H9 (cell line): ENCODE measurements at regions not wholly inside any gene's neighbourhood (a gene's known extent, or its start where the extent isn't known, plus 50 kb on each side); places are given as distances from the start of the nearest gene placed in this dataset.

ENCODE experiments used
- DNase-seq: peaks from one replicate; pipeline ENCODE4 v3.0.0-alpha.2; 2017
- H2AFZ ChIP-seq: one replicate; pipeline ENCODE4 v1.6.1; 2013; ENCODE audit warnings: mild to moderate bottlenecking, low read length, control low read depth, moderate library complexity
- H2AK5ac ChIP-seq: 2 replicates; pipeline ENCODE4 v1.6.1; 2013; ENCODE audit warnings: low read length, control low read depth, mixed read lengths; ENCODE audit not compliant: insufficient read length
- H2BK120ac ChIP-seq: one replicate; pipeline ENCODE4 v1.6.1; 2013; ENCODE audit warnings: low read depth, mild to moderate bottlenecking, low read length, control low read depth, inconsistent platforms; ENCODE audit not compliant: poor library complexity, severe bottlenecking
- H2BK12ac ChIP-seq: 2 replicates; pipeline ENCODE4 v1.6.1; 2013; ENCODE audit warnings: low read length, control low read depth, mixed read lengths, low read depth; ENCODE audit not compliant: insufficient read length
- H2BK15ac ChIP-seq: 2 replicates; pipeline ENCODE4 v1.6.1; 2013; ENCODE audit warnings: low read depth, low read length, control low read depth
- H2BK20ac ChIP-seq: one replicate; pipeline ENCODE4 v1.6.1; 2013; ENCODE audit warnings: low read depth, mild to moderate bottlenecking, low read length, control low read depth, inconsistent platforms; ENCODE audit not compliant: poor library complexity, severe bottlenecking
- H2BK5ac ChIP-seq: 2 replicates; pipeline ENCODE4 v1.6.1; 2013; ENCODE audit warnings: low read length, control low read depth, mixed read lengths; ENCODE audit not compliant: insufficient read length
- H3K14ac ChIP-seq: 2 replicates; pipeline ENCODE4 v1.6.1; 2013; ENCODE audit warnings: low read length, control low read depth; ENCODE audit not compliant: insufficient read depth
- H3K18ac ChIP-seq: 2 replicates; pipeline ENCODE4 v1.6.1; 2013; ENCODE audit warnings: low read depth, mild to moderate bottlenecking, mixed read lengths, low read length, control low read depth; ENCODE audit not compliant: insufficient read length
- H3K23ac ChIP-seq: 2 replicates; pipeline ENCODE4 v1.6.1; 2013; ENCODE audit warnings: low read length, control low read depth, mixed read lengths, low read depth; ENCODE audit not compliant: insufficient read length
- H3K23me2 ChIP-seq: 2 replicates; pipeline ENCODE4 v1.6.1; 2013; ENCODE audit warnings: low read depth, mild to moderate bottlenecking, mixed read lengths, low read length, control low read depth; ENCODE audit not compliant: insufficient read length, poor library complexity, severe bottlenecking
- H3K27ac ChIP-seq: 2 replicates; pipeline ENCODE4 v1.5.1; 2013; ENCODE audit warnings: low read length, control low read depth, mixed read lengths, low read depth; ENCODE audit not compliant: insufficient read length
- H3K27me3 ChIP-seq: 2 replicates; pipeline ENCODE4 v1.6.1; 2013; ENCODE audit warnings: low read length, control low read depth, inconsistent platforms; ENCODE audit not compliant: insufficient read depth
- H3K4ac ChIP-seq: 2 replicates; pipeline ENCODE4 v1.6.1; 2013; ENCODE audit warnings: low read depth, mild to moderate bottlenecking, control low read depth, inconsistent platforms, low read length, moderate library complexity
- H3K4me1 ChIP-seq: 2 replicates; pipeline ENCODE4 v1.6.1; 2013; ENCODE audit warnings: low read length, control low read depth, inconsistent platforms; ENCODE audit not compliant: insufficient read depth
- H3K4me2 ChIP-seq: 2 replicates; pipeline ENCODE4 v1.6.1; 2013; ENCODE audit warnings: low read length, control low read depth, mixed read lengths; ENCODE audit not compliant: insufficient read length, insufficient read depth
- H3K56ac ChIP-seq: 2 replicates; pipeline ENCODE4 v1.6.1; 2013; ENCODE audit warnings: low read depth, mild to moderate bottlenecking, mixed read lengths, low read length, control low read depth; ENCODE audit not compliant: insufficient read length
- H3K79me1 ChIP-seq: 2 replicates; pipeline ENCODE4 v1.6.1; 2013; ENCODE audit warnings: low read depth, mild to moderate bottlenecking, moderate library complexity, low read length, control low read depth, inconsistent platforms; ENCODE audit not compliant: insufficient read depth, poor library complexity, severe bottlenecking
- H3K79me2 ChIP-seq: 2 replicates; pipeline ENCODE4 v1.6.1; 2013; ENCODE audit warnings: low read length, control low read depth, inconsistent platforms; ENCODE audit not compliant: insufficient read depth
- H3K9ac ChIP-seq: 2 replicates; pipeline ENCODE4 v1.6.1; 2013; ENCODE audit warnings: low read length, control low read depth, mixed read lengths; ENCODE audit not compliant: insufficient read length; ENCODE audit errors: extremely low read depth
- H3K9me3 ChIP-seq: one replicate; pipeline ENCODE4 v1.6.1; 2013; ENCODE audit warnings: low read depth, low read length, inconsistent platforms; ENCODE audit not compliant: control insufficient read depth
- H3T11ph ChIP-seq: one replicate; pipeline ENCODE4 v1.6.1; 2013; ENCODE audit warnings: mild to moderate bottlenecking, low read length, control low read depth, inconsistent platforms
- H4K20me1 ChIP-seq: one replicate; pipeline ENCODE4 v1.6.1; 2013; ENCODE audit not compliant: control insufficient read depth, insufficient read length, insufficient read depth
- H4K5ac ChIP-seq: 2 replicates; pipeline ENCODE4 v1.6.1; 2013; ENCODE audit warnings: low read depth, mild to moderate bottlenecking, mixed read lengths, low read length, control low read depth; ENCODE audit not compliant: insufficient read length
- H4K8ac ChIP-seq: replicated peaks from 2 replicates; pipeline ENCODE4 v1.6.1; 2013; ENCODE audit warnings: low read length, control low read depth, mixed read lengths, low read depth; ENCODE audit not compliant: insufficient read length
- H4K91ac ChIP-seq: 2 replicates; pipeline ENCODE4 v1.6.1; 2013; ENCODE audit warnings: low read depth, mild to moderate bottlenecking, moderate library complexity, mixed read lengths, low read length, control low read depth; ENCODE audit not compliant: insufficient read length
- H3K27ac Mint-ChIP-seq, 3 experiments: 2 replicates in 2 of 3; 3 replicates in 1 of 3; pipeline ENCODE4 v1.8.0; 2020 to 2021; ENCODE audit warnings: mixed read lengths in 3 of 3, mild to moderate bottlenecking in 1 of 3, moderate library complexity in 1 of 3
- H3K27me3 Mint-ChIP-seq: 2 replicates; pipeline ENCODE4 v1.8.0; 2021; ENCODE audit warnings: low read depth, mild to moderate bottlenecking, moderate library complexity, mixed read lengths
- H3K36me3 Mint-ChIP-seq, 3 experiments: 2 replicates in 2 of 3; 3 replicates in 1 of 3; pipeline ENCODE4 v1.8.0; 2020 to 2021; ENCODE audit warnings: low read depth in 3 of 3, mixed read lengths in 3 of 3; ENCODE audit not compliant: insufficient read depth in 1 of 3
- H3K4me1 Mint-ChIP-seq, 2 experiments: 2 replicates each; pipeline ENCODE4 v1.8.0; 2020; ENCODE audit warnings: mixed read lengths in 2 of 2
- H3K4me3 Mint-ChIP-seq, 2 experiments: 2 replicates in 1 of 2; 3 replicates in 1 of 2; pipeline ENCODE4 v1.8.0; 2020 to 2021; ENCODE audit warnings: mild to moderate bottlenecking in 2 of 2, mixed read lengths in 2 of 2, moderate library complexity in 1 of 2
- H3K9me3 Mint-ChIP-seq, 2 experiments: 2 replicates in 1 of 2; 3 replicates in 1 of 2; pipeline ENCODE4 v1.8.0; 2020; ENCODE audit warnings: mild to moderate bottlenecking in 2 of 2, mixed read lengths in 2 of 2, moderate library complexity in 1 of 2
- CTCF ChIP-seq: fragments of 200-600 bp; sonication (generic); conservative IDR thresholded peaks from 3 replicates; pipeline ENCODE4 v1.8.0; 2021; ENCODE audit warnings: antibody characterized with exemption, mild to moderate bottlenecking
- WGBS: extraction: QIAGEN DNeasy Blood & Tissue Kit; methylation state at CpG from one replicate; pipeline ENCODE4 v1.1.7; 2013; ENCODE audit warnings: missing lambda C conversion rate, low lambda C conversion rate, mixed read lengths; ENCODE audit not compliant: insufficient read length; ENCODE audit errors: extremely low coverage; 5-methylcytosine and 5-hydroxymethylcytosine counted together

- H3K27me3 ChIP-seq, result no peaks in the 10 kb centered on the region
- Mint-ChIP-seq H3K27ac (peak overlapping the region; percentile 96 to 100 (median 99)), H3K4me3 (peak overlapping the region; percentile 37 to 46; a peak in 4 of 5 replicates), H3K4me1 (peaks cover 76 to 78% of the 10 kb centered on the region in 2 experiments), H3K36me3 (no peaks in the 10 kb centered on the region), H3K27me3 (no peaks in the 10 kb centered on the region), H3K9me3 (no peaks in the 10 kb centered on the region)
- no peaks in the 10 kb centered on the region for H3K9me3 ChIP-seq
- peak overlapping the region; percentile 56 for H3T11ph ChIP-seq
- no peak overlapping the region for H2BK12ac ChIP-seq
- no peaks in the 10 kb centered on the region for H4K20me1 ChIP-seq
- DNase-seq, result no peak
- no peak overlapping the region for H4K8ac ChIP-seq
- H2BK15ac ChIP-seq, result no peak overlapping the region
- WGBS, result no CpG with 5 or more reads among the region's 7 CpGs
- no peak overlapping the region for H4K91ac ChIP-seq
- H3K79me1 ChIP-seq, result no peaks in the 10 kb centered on the region
- H3K79me2 ChIP-seq, result no peaks in the 10 kb centered on the region
- H3K9ac ChIP-seq, result peak overlapping the region; percentile 5
- no peak overlapping the region for H3K4ac ChIP-seq
- H3K27ac ChIP-seq, result peak overlapping the region; percentile 98
- H3K4me1 ChIP-seq, result peaks cover 6% of the 10 kb centered on the region; the same call in 1 of the 2 replicates
- no peak overlapping the region for H3K4me2 ChIP-seq
- no peak for TF ChIP-seq CTCF
- H3K23me2 ChIP-seq, result no peaks in the 10 kb centered on the region
- no peak overlapping the region for H3K14ac ChIP-seq
- H2BK120ac ChIP-seq, result no peak overlapping the region
- H3K18ac ChIP-seq, result peak overlapping the region; percentile 2
- H2BK5ac ChIP-seq, result no peak overlapping the region
- H3K56ac ChIP-seq, result no peak overlapping the region
- H3K23ac ChIP-seq, result no peak overlapping the region
- H4K5ac ChIP-seq, result no peak overlapping the region
- H2AK5ac ChIP-seq, result no peak overlapping the region
- no peak overlapping the region for H2AFZ ChIP-seq
- H2BK20ac ChIP-seq, result peak overlapping the region; percentile 60
Observed at GRCh38 chr2:58541511-58541910, 300.4 kb upstream of the FANCL start.
